GM19023 (cell line): ENCODE measurements at regions not wholly inside any gene's neighbourhood (a gene's known extent, or its start where the extent isn't known, plus 50 kb on each side); places are given as distances from the start of the nearest gene placed in this dataset.
A peak's percentile ranks its signal among the peaks of the same experiment; 100 is the strongest.
"Not testable (repeated sequence)": the region's sequence is repeated elsewhere in the genome, so short reads cannot be mapped to it uniquely, and the experiment has no call there.

ENCODE experiments used
- ATAC-seq: cut with Tn5 transposase; IDR thresholded peaks from one replicate; pipeline ENCODE4 v1.9.1; 2021; ENCODE audit warnings: mild to moderate bottlenecking, moderate library complexity; ENCODE audit not compliant: unreplicated experiment

- no peak for ATAC-seq
Measured at GRCh38 chr3:27661797-27662196, 60.3 kb downstream of the EOMES start.

- peak; percentile 55 for ATAC-seq
Measured at GRCh38 chr3:27659279-27660021, 62.7 kb downstream of the EOMES start.

- ATAC-seq: no peak
Measured at GRCh38 chr3:27658741-27659140, 63.4 kb downstream of the EOMES start.

- no peak for ATAC-seq
Measured at GRCh38 chr3:27657871-27658270, 64.3 kb downstream of the EOMES start.

GRCh38 chr3:27657404-27657803 lies 64.7 kb downstream of the EOMES start:
- ATAC-seq: no peak

GRCh38 chr3:27656790-27657189 lies 65.3 kb downstream of the EOMES start:
- no peak for ATAC-seq

- ATAC-seq: no peak
Measured at GRCh38 chr3:27655547-27655946, 66.6 kb downstream of the EOMES start.

GRCh38 chr3:27653803-27654558 lies 68.1 kb downstream of the EOMES start:
- ATAC-seq: no peak

- ATAC-seq: no peak
Measured at GRCh38 chr3:27649277-27649676, 72.8 kb downstream of the EOMES start.

GRCh38 chr3:27646896-27647295 lies 75.2 kb downstream of the EOMES start:
- ATAC-seq: no peak

GRCh38 chr3:27644941-27645340 lies 77.2 kb downstream of the EOMES start:
- no peak for ATAC-seq

GRCh38 chr3:27643355-27643754 lies 78.8 kb downstream of the EOMES start:
- ATAC-seq: no peak

- ATAC-seq: no peak
Measured at GRCh38 chr3:27642796-27643195, 79.3 kb downstream of the EOMES start.

GRCh38 chr3:27641888-27642601 lies 80.1 kb downstream of the EOMES start:
- ATAC-seq: no peak

GRCh38 chr3:27641271-27641800 lies 80.8 kb downstream of the EOMES start:
- ATAC-seq: no peak

GRCh38 chr3:27639271-27639670 lies 82.9 kb downstream of the EOMES start:
- no peak for ATAC-seq

- ATAC-seq: no peak
Measured at GRCh38 chr3:27638594-27638993, 83.5 kb downstream of the EOMES start.

GRCh38 chr3:27637346-27637995 lies 84.7 kb downstream of the EOMES start:
- ATAC-seq: no peak

- not testable (repeated sequence) for ATAC-seq
Measured at GRCh38 chr3:27635006-27635405, 87.1 kb downstream of the EOMES start.

- peak; percentile 24 for ATAC-seq
Measured at GRCh38 chr3:27633224-27633545, 88.9 kb downstream of the EOMES start.
